ENCODE measurements at regions not wholly inside any gene's neighbourhood (a gene's known extent, or its start where the extent isn't known, plus 50 kb on each side); places are given as distances from the start of the nearest gene placed in this dataset.

DNA sequence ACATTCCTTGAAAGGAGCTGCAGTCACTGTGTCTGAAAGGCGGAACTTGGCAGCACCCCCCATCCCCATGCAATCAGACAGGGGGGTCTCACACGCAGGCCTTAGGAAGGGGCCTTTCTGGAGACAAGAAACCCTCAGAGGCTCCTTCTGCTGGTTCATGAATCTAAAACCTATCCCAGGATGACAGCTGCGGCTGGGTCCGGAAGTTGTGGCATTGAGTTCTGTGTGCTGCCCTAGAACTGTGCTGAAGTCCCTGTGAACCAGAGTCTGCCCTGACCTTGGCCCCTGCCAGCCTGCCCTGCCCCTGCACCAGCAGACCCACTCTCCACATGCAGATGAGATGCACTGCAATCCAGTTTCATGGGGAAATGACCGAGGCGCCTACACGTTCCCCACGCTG, 268.0 kb downstream of the CTTN start:
- TF ChIP-seq, protein P1, sequence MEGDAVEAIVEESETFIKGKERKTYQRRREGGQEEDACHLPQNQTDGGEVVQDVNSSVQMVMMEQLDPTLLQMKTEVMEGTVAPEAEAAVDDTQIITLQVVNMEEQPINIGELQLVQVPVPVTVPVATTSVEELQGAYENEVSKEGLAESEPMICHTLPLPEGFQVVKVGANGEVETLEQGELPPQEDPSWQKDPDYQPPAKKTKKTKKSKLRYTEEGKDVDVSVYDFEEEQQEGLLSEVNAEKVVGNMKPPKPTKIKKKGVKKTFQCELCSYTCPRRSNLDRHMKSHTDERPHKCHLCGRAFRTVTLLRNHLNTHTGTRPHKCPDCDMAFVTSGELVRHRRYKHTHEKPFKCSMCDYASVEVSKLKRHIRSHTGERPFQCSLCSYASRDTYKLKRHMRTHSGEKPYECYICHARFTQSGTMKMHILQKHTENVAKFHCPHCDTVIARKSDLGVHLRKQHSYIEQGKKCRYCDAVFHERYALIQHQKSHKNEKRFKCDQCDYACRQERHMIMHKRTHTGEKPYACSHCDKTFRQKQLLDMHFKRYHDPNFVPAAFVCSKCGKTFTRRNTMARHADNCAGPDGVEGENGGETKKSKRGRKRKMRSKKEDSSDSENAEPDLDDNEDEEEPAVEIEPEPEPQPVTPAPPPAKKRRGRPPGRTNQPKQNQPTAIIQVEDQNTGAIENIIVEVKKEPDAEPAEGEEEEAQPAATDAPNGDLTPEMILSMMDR (IDR thresholded peaks at IDR 0.05; ENCODE audit: low read depth, low read length, missing input control) = no peak
- no peak for TF ChIP-seq FOXA1 (IDR thresholded peaks at IDR 0.05)
- TF ChIP-seq TAF1 (conservative IDR thresholded peaks at IDR 0.05) = no peak

Measured in liver (tissue), 3 donors.